ENCODE measurements at regions not wholly inside any gene's neighbourhood (a gene's known extent, or its start where the extent isn't known, plus 50 kb on each side); places are given as distances from the start of the nearest gene placed in this dataset.

- Histone ChIP-seq H2AFZ (ENCODE audit: low read length) (no peak overlapping the region), H3K4me3 (replicated peaks in 1 of 3; ENCODE audit: insufficient read depth in 1 of 3, low read depth in 2 of 3, low read length in 3 of 3) (no peak overlapping the region), H3K9ac (ENCODE audit: insufficient read depth, low read depth, low read length) (no peak overlapping the region), H3K4me1 (ENCODE audit: insufficient read depth, low read length) (no peaks in the 10 kb centered on the region), H3K4me2 (ENCODE audit: low read depth, low read length) (no peak overlapping the region), H3K27ac (ENCODE audit: extremely low read length, insufficient read depth, low read length) (no peak overlapping the region), H3K79me2 (ENCODE audit: insufficient read depth, low read length) (no peaks in the 10 kb centered on the region), H4K20me1 (ENCODE audit: insufficient read depth, low read length) (no peaks in the 10 kb centered on the region), H3K36me3 (replicated peaks in 1 of 2; ENCODE audit: control insufficient read depth in 1 of 2, insufficient read depth in 2 of 2, low read length in 2 of 2) (no peaks in the 10 kb centered on the region), H3K9me3 (ENCODE audit: low read length) (no peaks in the 10 kb centered on the region), H3K27me3 (ENCODE audit: control insufficient read depth in 1 of 2, insufficient read depth in 2 of 2, low read length in 2 of 2) (no peaks in the 10 kb centered on the region; a peak in 1 of 5 replicates)
- ChIA-PET POLR2A (no interaction called here), CTCF (ENCODE audit: low intra/inter-chr PET ratio, low total read pairs) (no interaction called here)
- no TSS peak for BruUV-seq (replicated peaks)
- WGBS (ENCODE audit: low lambda C conversion rate), result 9% methylated on average over 2 of the region's 2 CpGs
- intact Hi-C loops (cut with micrococcal nuclease; ENCODE audit: unreplicated experiment), result no loop called here
- in situ Hi-C loops (cut with HindIII; ENCODE audit: extremely low pct_ligation_motif_present, low pct_unique_long_range_greater_than_20kb), result no loop called here
- FAIRE-seq, result no peak
- TF ChIP-seq NFKB2 (CRISPR knock-in tag; IDR thresholded peaks at IDR 0.05; ENCODE audit: borderline replicate concordance) (no peak), ZNF510 (CRISPR knock-in tag; IDR thresholded peaks at IDR 0.05; ENCODE audit: low read depth) (no peak), SSRP1 (CRISPR knock-in tag; IDR thresholded peaks at IDR 0.05) (no peak), GATAD1 (CRISPR knock-in tag; IDR thresholded peaks at IDR 0.05) (no peak), PCBP2 (optimal IDR thresholded peaks at IDR 0.05; ENCODE audit: low read depth, low read length, poor library complexity, severe bottlenecking) (no peak), ZNF790 (CRISPR knock-in tag; IDR thresholded peaks at IDR 0.05; ENCODE audit: borderline replicate concordance) (no peak), ZNF878 (CRISPR knock-in tag; IDR thresholded peaks at IDR 0.05) (no peak), HOXA5 (CRISPR knock-in tag; IDR thresholded peaks at IDR 0.05) (no peak), HOXA3 (CRISPR knock-in tag; IDR thresholded peaks at IDR 0.05) (no peak), BCL6 (CRISPR knock-in tag; IDR thresholded peaks at IDR 0.05) (no peak), ZBTB37 (CRISPR knock-in tag; IDR thresholded peaks at IDR 0.05) (no peak), NCOA2 (CRISPR knock-in tag; IDR thresholded peaks at IDR 0.05) (no peak), HMG20A (CRISPR knock-in tag; IDR thresholded peaks at IDR 0.05; ENCODE audit: borderline replicate concordance) (no peak), KLF15 (CRISPR knock-in tag; IDR thresholded peaks at IDR 0.05; ENCODE audit: borderline replicate concordance) (no peak), HOXD1 (CRISPR knock-in tag; IDR thresholded peaks at IDR 0.05) (no peak), SOX6 (IDR thresholded peaks at IDR 0.05) (no peak), SOX6 (CRISPR knock-in tag; IDR thresholded peaks at IDR 0.05) (no peak)
- TF ChIP-seq, protein P1, sequence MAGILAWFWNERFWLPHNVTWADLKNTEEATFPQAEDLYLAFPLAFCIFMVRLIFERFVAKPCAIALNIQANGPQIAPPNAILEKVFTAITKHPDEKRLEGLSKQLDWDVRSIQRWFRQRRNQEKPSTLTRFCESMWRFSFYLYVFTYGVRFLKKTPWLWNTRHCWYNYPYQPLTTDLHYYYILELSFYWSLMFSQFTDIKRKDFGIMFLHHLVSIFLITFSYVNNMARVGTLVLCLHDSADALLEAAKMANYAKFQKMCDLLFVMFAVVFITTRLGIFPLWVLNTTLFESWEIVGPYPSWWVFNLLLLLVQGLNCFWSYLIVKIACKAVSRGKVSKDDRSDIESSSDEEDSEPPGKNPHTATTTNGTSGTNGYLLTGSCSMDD (CRISPR knock-in tag; IDR thresholded peaks at IDR 0.05), result no peak
- DNase-seq (ENCODE audit: low spot score), result no peak
- ATAC-seq, result no peak
Measured at GRCh38 chr9:86550401-86550800, 196.2 kb upstream of the TUT7 start.

Data from HepG2 (cell line).